ENCODE measurements at regions not wholly inside any gene's neighbourhood (a gene's known extent, or its start where the extent isn't known, plus 50 kb on each side); places are given as distances from the start of the nearest gene placed in this dataset.
"Not testable (repeated sequence)": the region's sequence is repeated elsewhere in the genome, so short reads cannot be mapped to it uniquely, and the experiment has no call there.

DNA sequence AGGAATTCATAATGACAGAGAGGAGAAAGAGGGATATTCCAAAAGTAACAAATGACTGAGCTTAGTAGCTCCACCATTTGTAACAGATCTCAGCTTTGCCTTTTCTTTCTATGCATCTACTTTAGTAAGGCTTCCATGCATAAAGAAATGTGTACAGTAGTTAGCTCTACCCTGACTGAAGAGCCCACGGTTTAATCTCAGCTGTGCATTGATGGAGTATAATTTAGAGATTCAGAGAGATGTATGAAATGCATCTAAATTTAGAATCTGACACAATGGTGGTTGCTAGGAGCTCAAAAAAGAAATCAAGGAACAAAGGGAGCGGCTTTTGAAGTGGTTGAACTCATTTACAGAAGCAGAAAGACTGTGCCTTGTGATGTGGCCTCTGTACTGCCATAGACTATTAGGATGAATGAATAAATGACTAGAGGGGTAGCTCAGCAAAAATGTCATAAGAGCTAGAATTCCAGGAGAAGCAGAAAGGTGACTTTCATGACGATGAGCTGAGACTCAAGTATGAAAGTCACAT, 838.6 kb downstream of the RPS29 start:
- DNase-seq (ENCODE audit: low read depth, low spot score) = no peak
- in situ Hi-C loops (cut with HindIII; ENCODE audit: low pct_unique_long_range_greater_than_20kb, low sequenced_read_pairs) = no loop called here

DNA sequence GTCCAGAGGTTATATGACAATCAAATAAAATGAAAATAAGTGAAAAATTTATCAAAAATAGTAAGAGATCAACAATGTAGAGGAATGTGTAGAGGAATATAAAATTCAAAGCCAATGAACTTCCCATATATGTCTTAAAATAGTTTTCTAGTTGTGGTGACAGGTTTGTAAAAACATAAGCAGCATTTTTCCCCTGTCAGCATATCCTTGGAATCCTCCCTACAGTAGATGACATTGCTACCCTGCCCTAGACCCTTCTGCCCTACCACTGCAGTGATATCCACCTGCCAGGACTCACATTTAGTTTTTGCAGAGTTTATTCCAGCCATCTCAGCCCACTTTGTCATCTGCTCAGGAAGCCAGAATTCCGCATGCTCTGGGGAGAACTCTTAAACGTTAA, 842.0 kb downstream of the RPS29 start:
- DNase-seq (ENCODE audit: low read depth, low spot score) = no peak
- in situ Hi-C loops (cut with HindIII; ENCODE audit: low pct_unique_long_range_greater_than_20kb, low sequenced_read_pairs) = no loop called here

DNA sequence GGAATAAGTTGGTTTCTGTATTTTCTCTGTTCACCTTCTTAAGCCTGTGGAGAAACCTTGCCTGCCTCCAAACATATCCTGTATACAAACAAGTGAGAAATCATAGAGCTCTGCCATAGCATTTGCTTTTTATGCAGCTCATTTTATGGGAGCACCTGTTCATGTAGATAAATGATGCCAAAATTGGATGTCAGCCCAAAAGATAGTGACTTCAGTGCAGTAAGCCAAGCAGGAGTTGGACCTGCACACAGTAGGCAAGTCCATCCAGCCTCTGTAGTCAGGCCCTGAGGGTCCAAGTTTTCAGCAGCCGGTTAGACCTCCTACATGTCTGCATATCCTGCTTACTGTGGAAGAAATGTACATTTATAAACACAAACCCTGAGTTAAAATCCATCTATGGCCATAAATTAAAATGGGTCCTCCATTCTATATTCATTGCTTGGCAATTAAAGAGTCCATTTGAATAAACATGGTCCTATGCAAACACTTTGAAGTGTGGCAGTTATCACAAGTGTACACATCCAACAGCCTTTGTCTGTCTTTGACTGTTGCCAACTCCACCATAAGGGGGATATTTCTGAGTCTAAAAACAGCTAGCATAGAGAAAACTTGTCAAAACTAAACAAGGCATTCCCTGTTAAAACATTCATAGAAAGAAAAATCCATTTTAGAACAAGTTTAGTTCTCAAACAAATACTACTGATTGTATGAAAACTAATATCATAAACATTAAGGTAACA, 847.8 kb downstream of the RPS29 start:
- in situ Hi-C loops (cut with HindIII; ENCODE audit: low pct_unique_long_range_greater_than_20kb, low sequenced_read_pairs) = no loop called here
- no peak for DNase-seq (ENCODE audit: low read depth, low spot score)

DNA sequence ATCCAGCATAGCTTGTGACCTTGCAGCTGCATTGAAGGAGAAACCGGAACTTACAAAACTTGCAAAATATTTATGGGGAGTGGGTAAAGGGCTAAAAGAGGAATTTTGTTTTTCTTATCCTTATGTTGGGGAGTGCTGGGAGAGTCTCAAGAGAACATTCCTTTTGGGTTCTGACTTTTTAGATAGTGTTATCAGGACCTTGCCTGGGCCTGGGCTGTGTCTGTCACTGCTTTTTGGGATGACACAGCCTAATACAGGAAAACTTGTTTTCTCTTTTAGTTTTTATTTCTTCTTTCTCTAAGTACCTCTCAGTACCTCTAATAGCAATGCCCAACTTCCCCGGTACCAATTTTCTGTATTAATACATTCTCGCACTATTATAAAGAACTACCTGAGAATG, 850.6 kb downstream of the RPS29 start:
- in situ Hi-C loops (cut with HindIII; ENCODE audit: low pct_unique_long_range_greater_than_20kb, low sequenced_read_pairs) = no loop called here
- DNase-seq (ENCODE audit: low read depth, low spot score) = no peak

DNA sequence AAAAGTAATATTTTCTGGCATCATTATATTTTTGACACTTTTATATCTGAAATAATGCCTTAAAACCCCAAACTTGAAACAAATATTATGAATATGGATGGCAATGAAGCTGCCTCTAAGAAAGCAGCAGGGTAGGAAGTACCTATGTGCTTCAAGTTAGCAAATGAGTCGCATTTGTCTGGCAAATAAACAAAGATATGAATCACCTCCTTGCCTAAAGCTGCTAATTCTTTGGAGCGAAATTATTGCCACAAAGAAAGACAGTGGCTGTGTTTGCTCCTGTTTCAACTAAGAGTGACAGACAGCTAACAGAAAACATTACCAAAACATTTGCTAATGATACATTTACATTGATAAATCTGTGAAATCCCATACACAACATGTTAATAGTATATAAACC, 854.9 kb downstream of the RPS29 start:
- in situ Hi-C loops (cut with HindIII; ENCODE audit: low pct_unique_long_range_greater_than_20kb, low sequenced_read_pairs) = no loop called here
- DNase-seq (ENCODE audit: low read depth, low spot score) = no peak

DNA sequence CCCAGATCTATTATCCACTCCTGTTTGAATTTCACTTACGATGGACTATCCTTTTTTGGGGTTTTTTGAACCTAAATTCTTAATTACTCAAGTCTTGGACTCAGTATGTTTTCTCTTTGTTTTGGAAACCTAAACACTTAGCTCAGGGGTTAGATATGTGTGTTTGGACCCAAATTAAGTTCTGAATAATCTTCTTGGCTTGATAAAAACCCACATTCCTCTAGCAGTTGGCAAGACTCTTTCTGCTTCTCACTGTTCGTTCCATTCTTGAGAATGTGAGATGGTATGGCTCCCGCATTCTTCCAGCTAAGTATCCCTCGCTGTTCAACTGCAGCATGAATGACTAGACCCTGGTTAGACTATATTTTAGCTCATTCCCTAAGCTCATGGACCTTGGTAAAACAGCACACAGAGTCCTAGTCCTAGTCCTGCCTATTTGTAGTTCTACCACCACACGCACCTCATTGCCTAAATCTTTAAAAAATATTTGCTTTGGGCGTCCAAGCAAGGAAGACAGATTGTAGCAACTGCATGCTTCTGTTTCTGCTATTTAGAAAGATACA, 860.0 kb downstream of the RPS29 start:
- in situ Hi-C loops (cut with HindIII; ENCODE audit: low pct_unique_long_range_greater_than_20kb, low sequenced_read_pairs) = no loop called here
- no peak for DNase-seq (ENCODE audit: low read depth, low spot score)

DNA sequence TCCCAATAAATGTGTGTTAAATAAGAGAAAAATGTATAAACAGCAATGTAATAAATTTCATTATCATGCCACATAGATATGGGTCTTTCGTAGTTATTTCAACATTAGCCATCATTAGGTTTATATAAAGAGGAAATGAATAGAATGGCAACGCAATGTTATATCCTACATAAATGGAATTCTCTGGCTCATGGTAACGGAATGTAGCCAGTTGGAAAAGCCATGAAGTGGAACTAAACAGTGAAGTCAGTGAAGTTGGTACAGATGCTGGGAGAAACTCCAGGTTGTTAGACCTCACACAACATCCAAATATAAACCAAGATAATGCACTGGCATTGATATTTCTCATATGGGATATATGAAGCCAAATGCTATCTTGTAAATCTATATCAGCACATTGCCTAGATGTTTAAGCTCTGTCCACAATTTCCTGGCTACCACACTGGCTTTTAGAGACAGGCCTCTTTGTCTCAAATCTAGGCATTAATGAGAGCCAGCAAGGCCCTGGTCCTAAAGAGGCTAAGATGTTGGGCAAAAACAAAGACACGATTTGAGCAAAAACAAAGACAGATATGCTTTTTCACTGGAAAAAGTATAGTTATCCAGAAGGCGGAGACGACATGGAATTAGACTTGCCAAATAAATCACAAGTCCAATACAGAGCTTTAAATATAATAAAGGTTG, 861.0 kb downstream of the RPS29 start:
- no peak for DNase-seq (ENCODE audit: low read depth, low spot score)
- in situ Hi-C loops (cut with HindIII; ENCODE audit: low pct_unique_long_range_greater_than_20kb, low sequenced_read_pairs) = no loop called here

DNA sequence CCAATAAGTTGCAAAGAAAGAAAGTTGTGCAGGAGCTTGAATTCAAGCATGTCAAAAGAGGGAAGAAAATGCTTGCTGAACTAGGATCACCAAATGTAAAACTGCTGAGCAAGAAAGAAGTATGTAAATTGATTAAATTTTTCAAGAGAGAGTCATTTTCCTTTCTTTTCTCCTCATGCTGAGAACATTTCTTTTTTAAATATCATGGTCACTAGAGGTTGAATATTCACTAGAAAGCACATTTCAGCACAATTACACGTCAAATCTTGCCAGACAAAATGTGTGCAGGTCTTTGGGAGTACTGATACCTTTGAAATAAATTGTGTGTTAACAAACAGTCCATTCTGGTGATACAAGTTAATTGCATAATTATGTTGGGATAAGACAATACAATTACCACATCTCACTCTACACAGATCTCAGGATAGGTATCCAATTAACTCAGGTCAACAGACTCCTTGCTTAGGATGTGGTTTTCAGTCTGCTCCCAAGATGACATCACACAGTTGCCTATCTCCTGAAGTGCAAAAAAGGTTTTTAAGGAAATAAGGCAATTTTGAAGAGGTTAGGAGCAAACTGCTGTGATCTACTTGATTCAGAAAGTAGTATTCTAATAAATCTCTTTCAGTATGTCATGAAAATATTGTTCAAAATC, 862.2 kb downstream of the RPS29 start:
- in situ Hi-C loops (cut with HindIII; ENCODE audit: low pct_unique_long_range_greater_than_20kb, low sequenced_read_pairs) = no loop called here

DNA sequence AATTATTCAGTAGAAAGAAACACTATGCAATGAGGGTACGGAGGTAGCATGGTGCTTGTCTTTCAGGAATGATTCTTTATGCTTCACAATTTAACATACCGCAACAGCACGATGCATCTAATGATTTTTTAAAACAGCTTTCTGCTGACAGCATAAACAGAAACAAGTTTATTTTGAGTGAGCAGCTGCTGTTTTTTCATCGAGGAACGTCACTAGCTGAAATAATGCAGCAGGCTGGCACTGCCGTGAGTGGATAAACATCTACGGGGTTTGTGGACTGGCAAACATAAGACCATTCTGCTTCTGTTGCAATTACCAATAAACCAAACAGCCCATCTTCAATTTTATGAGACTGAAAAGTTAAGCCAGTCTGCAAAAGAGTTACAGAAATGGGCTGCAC, 871.8 kb downstream of the RPS29 start:
- in situ Hi-C loops (cut with HindIII; ENCODE audit: low pct_unique_long_range_greater_than_20kb, low sequenced_read_pairs) = no loop called here
- no peak for DNase-seq (ENCODE audit: low read depth, low spot score)

More for the DNA sequence above, 862.2 kb downstream of the RPS29 start:
- DNase-seq (ENCODE audit: low read depth, low spot score) = no peak

DNA sequence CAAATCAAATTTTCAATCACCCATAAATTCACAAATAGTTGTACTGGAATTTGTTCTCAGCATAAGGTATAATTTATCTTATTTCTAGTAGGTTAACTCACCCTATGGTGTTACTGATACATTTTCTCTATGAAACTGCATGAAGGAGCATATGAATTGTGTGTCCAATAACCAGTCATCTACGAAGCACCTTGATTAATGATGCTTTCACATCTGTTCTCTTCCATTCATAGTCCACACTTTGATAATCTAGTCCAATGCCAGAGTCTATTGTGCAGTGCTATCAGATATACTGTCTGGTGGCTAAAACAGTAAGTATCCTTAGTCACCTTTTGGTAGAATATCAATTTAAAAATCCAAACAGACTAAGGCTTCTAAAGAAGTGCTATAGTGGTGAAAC, 876.0 kb downstream of the RPS29 start:
- in situ Hi-C loops (cut with HindIII; ENCODE audit: low pct_unique_long_range_greater_than_20kb, low sequenced_read_pairs) = no loop called here
- DNase-seq (ENCODE audit: low read depth, low spot score) = no peak

DNA sequence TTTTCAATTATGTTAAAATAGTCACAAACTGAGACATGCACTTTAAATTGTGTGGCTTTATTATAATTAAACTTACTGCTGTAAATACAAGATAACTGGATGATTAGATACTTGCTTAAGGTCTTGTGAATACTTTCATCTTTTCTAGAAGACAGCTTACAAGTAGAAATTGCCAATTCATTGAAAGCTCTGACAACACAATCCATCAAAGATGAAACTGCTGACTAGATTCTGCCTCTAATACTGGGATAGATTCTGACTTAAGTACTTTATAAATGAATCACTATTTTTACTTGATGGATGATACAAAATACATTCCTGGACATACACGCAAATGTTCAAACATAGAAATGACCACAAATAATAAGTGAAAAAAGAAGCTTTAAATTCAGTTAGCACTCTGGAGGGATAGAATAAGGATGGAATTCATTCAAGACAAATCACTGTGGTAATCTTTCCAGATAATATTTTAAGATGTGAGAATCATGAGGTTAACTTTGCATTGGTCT, 876.8 kb downstream of the RPS29 start:
- in situ Hi-C loops (cut with HindIII; ENCODE audit: low pct_unique_long_range_greater_than_20kb, low sequenced_read_pairs) = no loop called here
- DNase-seq (ENCODE audit: low read depth, low spot score) = no peak

DNA sequence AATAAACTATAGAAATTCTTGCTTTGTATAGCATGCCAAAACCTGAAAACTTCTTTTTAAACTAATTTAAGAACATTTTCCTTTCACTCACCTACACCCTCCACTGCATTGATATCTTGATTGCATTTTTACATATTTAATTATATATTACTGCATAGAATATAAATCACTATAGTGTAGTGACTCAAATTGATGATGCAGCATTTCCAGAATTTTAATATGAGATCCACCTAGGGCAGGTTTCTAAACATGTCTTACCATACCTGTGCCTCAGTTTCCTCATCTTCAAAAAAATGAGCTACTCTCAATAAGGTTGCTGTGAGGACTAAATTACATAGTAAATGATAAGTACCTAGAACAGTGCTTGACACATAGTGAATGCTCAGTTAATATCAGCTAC, 881.5 kb downstream of the RPS29 start:
- DNase-seq (ENCODE audit: low read depth, low spot score) = no peak
- in situ Hi-C loops (cut with HindIII; ENCODE audit: low pct_unique_long_range_greater_than_20kb, low sequenced_read_pairs) = no loop called here

DNA sequence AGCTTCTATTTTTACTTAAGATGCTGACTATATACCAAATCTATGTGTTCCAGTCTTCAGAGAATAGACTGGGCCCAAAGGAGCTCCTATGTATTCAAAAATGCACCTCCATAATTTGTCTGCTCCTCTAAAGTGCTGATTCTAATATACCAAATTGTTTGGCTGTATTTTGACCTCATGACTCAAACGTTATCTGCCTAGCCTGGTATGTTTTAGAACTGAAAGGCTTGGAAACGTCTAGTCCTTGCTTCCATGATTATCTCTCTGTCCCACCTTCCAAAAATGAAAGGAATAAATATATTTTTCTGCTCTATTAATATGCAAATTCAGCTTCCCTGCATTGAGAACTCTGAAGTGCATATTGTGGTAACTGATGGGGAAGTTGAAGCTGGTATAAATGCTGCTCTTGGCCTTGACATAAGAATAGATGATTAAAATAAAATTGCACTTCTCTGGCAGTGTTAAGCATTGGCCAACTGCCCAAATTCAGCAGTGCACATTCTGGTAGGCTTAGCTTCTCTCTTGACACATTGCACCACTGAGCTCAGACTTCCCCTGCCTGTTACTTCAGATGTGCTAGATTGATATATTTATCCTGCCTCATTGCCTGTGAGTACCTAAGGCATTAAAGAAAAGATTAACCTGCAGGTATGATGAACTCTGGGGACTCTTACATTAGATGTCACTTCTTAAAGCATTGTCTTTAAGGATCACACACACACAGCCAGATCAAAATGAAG, 882.3 kb downstream of the RPS29 start:
- no peak for DNase-seq (ENCODE audit: low read depth, low spot score)
- in situ Hi-C loops (cut with HindIII; ENCODE audit: low pct_unique_long_range_greater_than_20kb, low sequenced_read_pairs) = no loop called here

DNA sequence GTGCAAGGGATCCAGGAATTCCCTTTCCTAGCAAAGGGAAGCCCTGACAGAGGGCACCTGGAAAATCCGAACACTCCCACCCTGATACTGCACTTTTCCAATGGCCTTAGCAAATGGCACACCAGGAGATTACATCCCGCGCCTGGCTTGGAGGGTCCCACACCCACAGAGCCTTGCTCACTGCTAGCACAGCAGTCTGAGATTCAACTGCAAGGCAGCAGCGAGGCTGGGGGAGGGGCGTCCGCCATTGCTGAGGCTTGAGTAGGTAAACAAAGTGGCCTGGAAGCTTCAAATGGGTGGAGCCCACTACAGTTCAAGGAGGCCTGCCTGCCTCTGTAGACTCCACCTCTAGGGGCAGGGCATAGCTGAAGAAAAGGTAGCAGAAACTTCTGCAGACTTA, 888.8 kb downstream of the RPS29 start:
- DNase-seq (ENCODE audit: low read depth, low spot score); in situ Hi-C loops (cut with HindIII; ENCODE audit: low pct_unique_long_range_greater_than_20kb, low sequenced_read_pairs): not testable (repeated sequence)

DNA sequence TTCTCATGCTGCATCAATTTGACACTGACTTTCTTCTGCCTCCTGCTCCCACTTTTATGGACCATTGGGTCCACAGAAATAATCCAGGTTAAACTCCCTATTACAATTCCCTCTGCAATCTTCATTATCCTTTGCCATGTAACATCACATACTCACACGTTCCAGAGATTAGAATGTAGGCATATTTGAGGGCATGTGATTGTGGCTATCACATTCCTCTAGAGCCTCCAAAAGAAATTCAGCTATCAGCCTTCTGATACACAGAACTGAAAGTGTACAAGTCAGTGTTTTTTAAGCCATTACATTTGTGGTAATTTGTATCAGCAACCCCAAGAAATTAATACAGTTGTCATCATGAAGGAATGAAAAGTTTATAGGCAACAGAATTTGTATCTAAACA, 892.4 kb downstream of the RPS29 start:
- in situ Hi-C loops (cut with HindIII; ENCODE audit: low pct_unique_long_range_greater_than_20kb, low sequenced_read_pairs) = no loop called here
- no peak for DNase-seq (ENCODE audit: low read depth, low spot score)

DNA sequence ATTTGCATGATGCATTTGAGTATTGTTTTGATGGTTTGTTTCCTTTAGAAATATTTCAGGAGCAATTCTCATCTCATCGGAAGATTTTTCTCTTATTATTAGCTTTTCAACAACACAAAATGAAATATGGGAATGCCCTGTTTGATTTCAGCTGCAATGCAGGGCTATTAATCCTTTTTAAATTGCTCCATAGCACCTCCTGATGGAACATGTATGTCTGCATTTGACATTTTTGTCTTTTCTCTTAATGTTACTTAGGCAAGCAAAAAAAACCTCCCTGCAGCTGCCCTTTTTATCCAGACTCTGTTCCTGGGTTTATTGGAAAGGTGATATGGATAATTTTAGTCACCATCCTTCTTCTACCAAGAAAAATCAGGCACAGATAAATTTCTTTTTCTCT, 895.8 kb downstream of the RPS29 start:
- in situ Hi-C loops (cut with HindIII; ENCODE audit: low pct_unique_long_range_greater_than_20kb, low sequenced_read_pairs) = no loop called here
- DNase-seq (ENCODE audit: low read depth, low spot score) = peak; percentile 43

DNA sequence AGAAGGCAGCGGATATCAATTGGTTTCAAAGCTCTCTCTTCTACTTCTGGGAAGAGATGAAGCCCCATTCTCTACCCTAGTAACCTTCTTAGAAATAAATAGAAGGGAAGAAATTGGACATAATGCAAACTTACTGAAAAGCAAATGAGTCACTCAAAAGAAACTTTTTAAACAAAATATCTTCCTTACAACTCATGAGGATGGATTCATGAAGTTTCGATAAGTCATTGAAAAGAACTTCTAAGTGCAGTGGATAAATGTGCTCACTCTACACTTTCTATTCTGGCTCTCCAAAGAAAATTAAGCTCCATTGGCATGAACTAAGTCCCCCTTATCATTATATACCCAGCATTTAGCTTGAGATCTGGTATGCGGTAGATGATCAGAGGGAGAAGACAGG, 899.5 kb downstream of the RPS29 start:
- in situ Hi-C loops (cut with HindIII; ENCODE audit: low pct_unique_long_range_greater_than_20kb, low sequenced_read_pairs) = no loop called here

DNA sequence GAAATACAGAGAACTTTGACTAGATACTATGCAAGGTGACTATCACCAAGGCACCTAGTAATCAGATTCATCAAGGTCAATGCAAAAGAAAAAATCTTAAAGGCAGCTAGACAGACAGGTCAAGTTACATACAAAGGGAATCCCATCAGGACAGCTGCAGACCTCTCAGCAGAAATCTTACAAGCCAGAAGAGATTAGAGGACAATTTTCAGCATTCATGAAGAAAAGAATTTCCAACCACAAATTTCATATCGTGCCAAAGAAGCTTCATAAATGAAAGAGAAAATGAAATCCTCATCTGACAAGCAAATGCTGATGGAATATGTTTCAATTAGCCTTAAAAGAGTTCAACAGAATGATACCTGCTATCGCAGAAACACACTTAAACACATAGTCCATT, 913.7 kb downstream of the RPS29 start:
- in situ Hi-C loops (cut with HindIII; ENCODE audit: low pct_unique_long_range_greater_than_20kb, low sequenced_read_pairs) = no loop called here

More for the DNA sequence above, 899.5 kb downstream of the RPS29 start:
- DNase-seq (ENCODE audit: low read depth, low spot score) = no peak

More for the DNA sequence above, 913.7 kb downstream of the RPS29 start:
- DNase-seq (ENCODE audit: low read depth, low spot score) = no peak
